Upper lobe of left lung (tissue), 6 donors: ENCODE measurements at regions not wholly inside any gene's neighbourhood (a gene's known extent, or its start where the extent isn't known, plus 50 kb on each side); places are given as distances from the start of the nearest gene placed in this dataset.

Source experiments
- ATAC-seq, 2 donors: fragments of 200-7000 bp; cut with Tn5 transposase; one replicate each; pipeline ENCODE4 v1.9.1; 2022; ENCODE audit warnings: mild to moderate bottlenecking in 2 of 2, moderate library complexity in 2 of 2; ENCODE audit not compliant: low FRiP score in 2 of 2
- DNase-seq, 2 donors: peaks; one replicate each; pipeline ENCODE4 v3.0.0-alpha.2; 2019 to 2020
- H3K27ac ChIP-seq, 4 donors: fragments of 200-600 bp; sonication (generic); one replicate each; pipeline ENCODE4 v1.5.1; 2016 to 2019
- H3K27me3 ChIP-seq, 4 donors: fragments of 200-600 bp; sonication (generic); one replicate each; pipeline ENCODE4 v1.5.1; 2017 to 2019
- H3K36me3 ChIP-seq, 4 donors: fragments of 200-600 bp; sonication (generic); one replicate each; pipeline ENCODE4 v1.5.1; 2016 to 2019
- H3K4me1 ChIP-seq, 4 donors: fragments of 200-600 bp; sonication (generic); one replicate each; pipeline ENCODE4 v1.5.1; 2018 to 2019
- H3K4me3 ChIP-seq, 4 donors: fragments of 200-600 bp; sonication (generic); one replicate each; pipeline ENCODE4 v1.5.1; 2017 to 2019; ENCODE audit warnings: mild to moderate bottlenecking in 2 of 4, moderate library complexity in 1 of 4
- H3K9me3 ChIP-seq, 4 donors: fragments of 200-600 bp; sonication (generic); one replicate each; pipeline ENCODE4 v1.5.1; 2018 to 2019
- EP300 ChIP-seq, 4 donors: sonication (generic); formaldehyde crosslinking; IDR thresholded peaks; one replicate each; pipeline ENCODE4 v1.5.1; 2017; ENCODE audit warnings: antibody characterized with exemption in 4 of 4, control low read depth in 2 of 4
- POLR2A ChIP-seq, 4 donors: fragments of 450-650 bp; IDR thresholded peaks; one replicate each; pipeline ENCODE4 v1.5.1; 2016 to 2017; ENCODE audit warnings: antibody characterized with exemption in 4 of 4, mild to moderate bottlenecking in 2 of 4
- POLR2AphosphoS5 ChIP-seq, 2 donors: sonication (generic); formaldehyde crosslinking; IDR thresholded peaks; one replicate each; pipeline ENCODE4 v1.5.1; 2017; ENCODE audit warnings: antibody characterized with exemption in 2 of 2
- WGBS, 2 donors: methylation state at CpG; one replicate each; pipeline ENCODE4 v1.1.5; 2017 to 2018; 5-methylcytosine and 5-hydroxymethylcytosine counted together
- TF ChIP-seq, protein P1 (sequence below), 6 experiments: fragments of 450-650 bp in 4 of 6; fragments of 200-600 bp in 2 of 6; sonication (generic) in 2 of 6; IDR thresholded peaks; one replicate each; pipeline ENCODE4 v1.5.1; 2016 to 2019; ENCODE audit warnings: antibody characterized with exemption in 6 of 6
- donor health status: DM: no; HTN: no; CAD: no; lungs with moderate emphysema.
- donor health status: DM: no; HTN: yes; CAD: no; lungs with severe emphysema.

- Histone ChIP-seq H3K4me1 (no peaks in the 10 kb centered on the region), H3K4me3 (no peak overlapping the region), H3K27me3 (no peaks in the 10 kb centered on the region), H3K9me3 (no peaks in the 10 kb centered on the region), H3K36me3 (no peaks in the 10 kb centered on the region), H3K27ac (no peak overlapping the region)
- DNase-seq: no peak
- ATAC-seq: no peak
- WGBS, 2 donors: 57 to 63% methylated on average over 1 of the region's 1 CpG
- TF ChIP-seq, protein P1, sequence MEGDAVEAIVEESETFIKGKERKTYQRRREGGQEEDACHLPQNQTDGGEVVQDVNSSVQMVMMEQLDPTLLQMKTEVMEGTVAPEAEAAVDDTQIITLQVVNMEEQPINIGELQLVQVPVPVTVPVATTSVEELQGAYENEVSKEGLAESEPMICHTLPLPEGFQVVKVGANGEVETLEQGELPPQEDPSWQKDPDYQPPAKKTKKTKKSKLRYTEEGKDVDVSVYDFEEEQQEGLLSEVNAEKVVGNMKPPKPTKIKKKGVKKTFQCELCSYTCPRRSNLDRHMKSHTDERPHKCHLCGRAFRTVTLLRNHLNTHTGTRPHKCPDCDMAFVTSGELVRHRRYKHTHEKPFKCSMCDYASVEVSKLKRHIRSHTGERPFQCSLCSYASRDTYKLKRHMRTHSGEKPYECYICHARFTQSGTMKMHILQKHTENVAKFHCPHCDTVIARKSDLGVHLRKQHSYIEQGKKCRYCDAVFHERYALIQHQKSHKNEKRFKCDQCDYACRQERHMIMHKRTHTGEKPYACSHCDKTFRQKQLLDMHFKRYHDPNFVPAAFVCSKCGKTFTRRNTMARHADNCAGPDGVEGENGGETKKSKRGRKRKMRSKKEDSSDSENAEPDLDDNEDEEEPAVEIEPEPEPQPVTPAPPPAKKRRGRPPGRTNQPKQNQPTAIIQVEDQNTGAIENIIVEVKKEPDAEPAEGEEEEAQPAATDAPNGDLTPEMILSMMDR (IDR thresholded peaks at IDR 0.05): no peak
- TF ChIP-seq POLR2A (IDR thresholded peaks at IDR 0.05) (no peak), EP300 (IDR thresholded peaks at IDR 0.05) (no peak), POLR2AphosphoS5 (IDR thresholded peaks at IDR 0.05) (no peak)
These were observed 1005.7 kb downstream of the CDH11 start for GRCh38 chr16:64116151-64116550.

DNA sequence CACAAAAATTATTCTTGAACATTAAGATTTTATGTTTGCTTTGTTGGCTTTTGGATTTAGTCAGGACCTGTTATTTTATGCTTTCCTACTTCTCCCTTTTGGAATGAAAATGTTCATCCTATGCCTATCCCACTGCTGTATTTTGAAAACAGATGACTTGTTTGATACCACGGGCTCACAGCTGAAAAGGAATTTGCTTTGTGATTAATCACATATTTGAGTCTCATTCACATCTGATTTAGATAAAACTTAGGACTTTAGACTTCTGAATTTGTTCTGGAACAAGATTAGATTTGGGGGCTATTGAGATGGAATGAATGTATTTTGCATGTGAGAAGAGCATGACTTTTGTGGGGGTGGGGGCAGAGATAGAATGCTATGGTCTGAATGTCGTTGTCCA is 1012.6 kb downstream of the CDH11 start:
- no peaks in the 10 kb centered on the region for H3K4me1 ChIP-seq
- no peak overlapping the region for H3K4me3 ChIP-seq
- ATAC-seq (no peak), DNase-seq (no peak)
- no peak overlapping the region for H3K27ac ChIP-seq
- TF ChIP-seq, protein P1 (IDR thresholded peaks at IDR 0.05): no peak
- TF ChIP-seq POLR2A (IDR thresholded peaks at IDR 0.05) (no peak), EP300 (IDR thresholded peaks at IDR 0.05) (no peak), POLR2AphosphoS5 (IDR thresholded peaks at IDR 0.05) (no peak)
- WGBS, 2 donors: 73 to 81% methylated on average over 2 of the region's 2 CpGs
- H3K36me3 ChIP-seq: no peaks in the 10 kb centered on the region
- no peaks in the 10 kb centered on the region for H3K9me3 ChIP-seq
- no peaks in the 10 kb centered on the region for H3K27me3 ChIP-seq

DNA sequence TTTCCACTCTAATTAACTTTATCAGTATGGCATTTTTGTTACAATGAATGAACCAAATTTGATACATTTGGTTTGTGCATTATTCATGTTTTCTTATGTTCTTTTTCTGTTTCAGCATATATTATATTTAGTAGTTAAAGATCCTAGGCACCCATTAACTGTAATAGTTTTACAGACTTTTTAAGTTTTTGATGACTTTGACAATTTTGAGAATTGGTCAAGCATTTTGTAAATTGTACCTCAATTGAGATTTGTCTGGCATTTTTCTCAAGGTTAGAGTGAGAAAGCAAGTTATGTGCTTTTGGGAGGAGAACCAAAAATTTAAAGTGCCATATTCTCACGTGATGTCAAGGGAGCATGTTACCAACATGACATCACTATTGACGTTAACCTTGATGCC is 1019.2 kb downstream of the CDH11 start:
- H3K4me3 ChIP-seq: no peak overlapping the region

DNA sequence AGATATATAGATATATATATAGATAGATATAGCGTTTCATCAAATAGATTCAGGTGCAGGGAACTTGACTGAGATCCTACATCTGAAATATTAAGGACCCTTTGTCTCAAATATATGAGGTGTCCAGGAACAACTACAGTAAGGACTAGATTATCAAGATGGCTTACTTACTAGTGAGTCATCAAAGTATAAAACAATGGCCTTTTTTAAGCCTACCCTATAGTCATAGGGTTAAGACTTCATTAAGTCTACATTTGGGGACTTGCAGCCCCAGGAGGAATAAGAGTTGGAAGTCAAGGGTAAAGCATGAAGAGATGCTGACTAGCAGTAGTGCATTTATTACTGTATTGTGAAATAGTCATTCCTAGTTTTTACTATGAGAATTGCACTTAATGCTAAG is 1023.4 kb downstream of the CDH11 start:
- no peaks in the 10 kb centered on the region for H3K27me3 ChIP-seq
- no peak for DNase-seq
- H3K27ac ChIP-seq: no peak overlapping the region
- H3K9me3 ChIP-seq: no peaks in the 10 kb centered on the region
- no peaks in the 10 kb centered on the region for H3K36me3 ChIP-seq
- H3K4me1 ChIP-seq: no peaks in the 10 kb centered on the region
- no peak for ATAC-seq
- WGBS, 2 donors: 86 to 91% methylated on average over 1 of the region's 1 CpG
- TF ChIP-seq EP300 (IDR thresholded peaks at IDR 0.05) (no peak), POLR2A (IDR thresholded peaks at IDR 0.05) (no peak)
- H3K4me3 ChIP-seq: no peak overlapping the region

More for the DNA sequence above, 1019.2 kb downstream of the CDH11 start:
- H3K36me3 ChIP-seq: no peaks in the 10 kb centered on the region
- no peaks in the 10 kb centered on the region for H3K4me1 ChIP-seq
- DNase-seq: no peak
- H3K9me3 ChIP-seq: no peaks in the 10 kb centered on the region
- H3K27ac ChIP-seq: no peak overlapping the region
- 51 to 56% methylated on average over 2 of the region's 2 CpGs for WGBS, 2 donors
- no peak for ATAC-seq
- H3K27me3 ChIP-seq: no peaks in the 10 kb centered on the region
- TF ChIP-seq EP300 (IDR thresholded peaks at IDR 0.05): no peak
- TF ChIP-seq POLR2A (IDR thresholded peaks at IDR 0.05): no peak
- TF ChIP-seq, protein P1 (IDR thresholded peaks at IDR 0.05): no peak
- TF ChIP-seq POLR2AphosphoS5 (IDR thresholded peaks at IDR 0.05): no peak

DNA sequence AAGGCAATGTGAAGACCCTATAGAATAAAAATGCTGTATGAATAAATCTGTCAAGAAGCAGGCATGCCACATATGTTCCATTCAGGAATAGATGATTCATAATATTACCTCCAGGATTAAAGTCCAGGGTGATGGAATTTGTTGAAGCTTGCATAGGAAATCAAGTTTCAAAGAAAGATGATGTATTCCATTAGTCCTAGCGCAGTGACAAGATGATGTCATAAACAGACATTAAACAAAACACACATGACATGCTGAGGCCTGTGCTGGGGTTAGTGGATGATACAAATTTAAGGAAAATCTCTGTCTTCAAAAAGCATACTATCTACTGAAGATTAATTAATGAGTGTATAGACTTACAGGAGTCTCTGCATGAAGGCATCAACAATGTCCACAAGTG is 1025.2 kb downstream of the CDH11 start:
- no peak overlapping the region for H3K27ac ChIP-seq
- no peak for TF ChIP-seq POLR2A (IDR thresholded peaks at IDR 0.05)
- TF ChIP-seq, protein P1 (IDR thresholded peaks at IDR 0.05): no peak
- no peak for TF ChIP-seq POLR2AphosphoS5 (IDR thresholded peaks at IDR 0.05)
- no peak for TF ChIP-seq EP300 (IDR thresholded peaks at IDR 0.05)
- DNase-seq: no peak
- no peak for ATAC-seq
- no peak overlapping the region for H3K4me3 ChIP-seq
- H3K27me3 ChIP-seq: no peaks in the 10 kb centered on the region
- 90 to 100% methylated on average over 1 of the region's 1 CpG for WGBS, 2 donors
- no peaks in the 10 kb centered on the region for H3K9me3 ChIP-seq
- no peaks in the 10 kb centered on the region for H3K4me1 ChIP-seq
- H3K36me3 ChIP-seq: no peaks in the 10 kb centered on the region
